ENCODE measurements at regions not wholly inside any gene's neighbourhood (a gene's known extent, or its start where the extent isn't known, plus 50 kb on each side); places are given as distances from the start of the nearest gene placed in this dataset.
"Not testable (repeated sequence)": the region's sequence is repeated elsewhere in the genome, so short reads cannot be mapped to it uniquely, and the experiment has no call there.

- intact Hi-C loops (cut with DNase I) = no loop called here
- H3K9me3 ChIP-seq = peaks cover 0 to 49% of the 10 kb centered on the region in 2 donors
- TF ChIP-seq CTCF (IDR thresholded peaks at IDR 0.05) = no peak
These were observed 552.3 kb upstream of the GRM3 start for GRCh38 chr7:86091369-86091768.

GRCh38 chr7:86089455-86089854 is 554.3 kb upstream of the GRM3 start:
- no peaks in the 10 kb centered on the region for H3K27me3 ChIP-seq
- H3K4me1 ChIP-seq = no peaks in the 10 kb centered on the region
- ATAC-seq (no peak), DNase-seq (no peak)
- H3K4me3 ChIP-seq = no peak overlapping the region
- no peaks in the 10 kb centered on the region for H3K36me3 ChIP-seq
- intact Hi-C loops (cut with DNase I) = no loop called here
- no peak for TF ChIP-seq CTCF (IDR thresholded peaks at IDR 0.05)
- peaks cover 0 to 52% of the 10 kb centered on the region in 2 donors for H3K9me3 ChIP-seq
- no peak overlapping the region for H3K27ac ChIP-seq

More at GRCh38 chr7:86091369-86091768, 552.3 kb upstream of the GRM3 start:
- H3K27ac ChIP-seq = no peak overlapping the region
- H3K4me3 ChIP-seq = no peak overlapping the region
- no peaks in the 10 kb centered on the region for H3K27me3 ChIP-seq
- H3K36me3 ChIP-seq = no peaks in the 10 kb centered on the region
- H3K4me1 ChIP-seq = no peaks in the 10 kb centered on the region
- ATAC-seq (no peak), DNase-seq (no peak)

GRCh38 chr7:86064572-86064971 is 579.1 kb upstream of the GRM3 start:
- DNase-seq; H3K27me3 ChIP-seq; H3K36me3 ChIP-seq; intact Hi-C loops (cut with DNase I); H3K4me1 ChIP-seq; H3K4me3 ChIP-seq; H3K27ac ChIP-seq; ATAC-seq: not testable (repeated sequence)
- H3K9me3 ChIP-seq = peaks cover 0 to 18% of the 10 kb centered on the region in 2 donors

GRCh38 chr7:86058649-86059048 is 585.1 kb upstream of the GRM3 start:
- intact Hi-C loops (cut with DNase I) = no loop called here

GRCh38 chr7:86050918-86051317 is 592.8 kb upstream of the GRM3 start:
- intact Hi-C loops (cut with DNase I) = no loop called here
- H3K27me3 ChIP-seq = no peaks in the 10 kb centered on the region
- H3K36me3 ChIP-seq = no peaks in the 10 kb centered on the region
- no peak overlapping the region for H3K27ac ChIP-seq
- H3K4me1 ChIP-seq = no peaks in the 10 kb centered on the region
- TF ChIP-seq CTCF (IDR thresholded peaks at IDR 0.05) = no peak
- ATAC-seq = no peak
- no peak for DNase-seq
- H3K4me3 ChIP-seq = no peak overlapping the region
- H3K9me3 ChIP-seq = peaks cover 0 to 11% of the 10 kb centered on the region in 2 donors

More at GRCh38 chr7:86058649-86059048, 585.1 kb upstream of the GRM3 start:
- DNase-seq (no peak), ATAC-seq (no peak)
- Histone ChIP-seq H3K4me1 (no peaks in the 10 kb centered on the region), H3K27me3 (no peaks in the 10 kb centered on the region), H3K9me3 (peaks cover 0 to 56% of the 10 kb centered on the region in 2 donors), H3K36me3 (no peaks in the 10 kb centered on the region), H3K27ac (no peak overlapping the region), H3K4me3 (no peak overlapping the region)
- no peak for TF ChIP-seq CTCF (IDR thresholded peaks at IDR 0.05)

- H3K4me3 ChIP-seq = no peak overlapping the region
- H3K36me3 ChIP-seq = no peaks in the 10 kb centered on the region
- no peaks in the 10 kb centered on the region for H3K4me1 ChIP-seq
- ATAC-seq (no peak), DNase-seq (no peak)
- intact Hi-C loops (cut with DNase I) = no loop called here
- no peaks in the 10 kb centered on the region for H3K27me3 ChIP-seq
- no peak overlapping the region for H3K27ac ChIP-seq
- H3K9me3 ChIP-seq = peaks cover 0 to 5% of the 10 kb centered on the region in 2 donors
- no peak for TF ChIP-seq CTCF (IDR thresholded peaks at IDR 0.05)
These were observed 593.8 kb upstream of the GRM3 start for GRCh38 chr7:86049910-86050309.

- H3K36me3 ChIP-seq; H3K4me3 ChIP-seq; H3K27me3 ChIP-seq; H3K27ac ChIP-seq; ATAC-seq; H3K9me3 ChIP-seq; DNase-seq; H3K4me1 ChIP-seq; intact Hi-C loops (cut with DNase I): not testable (repeated sequence)
These were observed 598.5 kb upstream of the GRM3 start for GRCh38 chr7:86045197-86045596.
